Ascending aorta (tissue), 2 donors: ENCODE measurements at regions not wholly inside any gene's neighbourhood (a gene's known extent, or its start where the extent isn't known, plus 50 kb on each side); places are given as distances from the start of the nearest gene placed in this dataset.

Source experiments
- DNase-seq, 2 donors: peaks; one replicate each; pipeline ENCODE4 v3.0.0-alpha.2; 2019; ENCODE audit warnings: low spot score in 2 of 2
- H3K27ac ChIP-seq, 2 donors: fragments of 200-600 bp; sonication (generic); one replicate each; pipeline ENCODE4 v1.5.1; 2016 to 2017; ENCODE audit warnings: mild to moderate bottlenecking in 1 of 2
- H3K27me3 ChIP-seq: fragments of 200-600 bp; sonication (generic); one replicate; pipeline ENCODE4 v1.5.1; 2017
- H3K36me3 ChIP-seq, 2 donors: fragments of 200-600 bp; sonication (generic); one replicate each; pipeline ENCODE4 v1.5.1; 2016
- H3K4me1 ChIP-seq, 2 donors: fragments of 200-600 bp; sonication (generic); one replicate each; pipeline ENCODE4 v1.5.1; 2016 to 2017; ENCODE audit warnings: mild to moderate bottlenecking in 1 of 2
- H3K4me3 ChIP-seq, 2 donors: fragments of 200-600 bp; sonication (generic); one replicate each; pipeline ENCODE4 v1.5.1; 2016 to 2017; ENCODE audit warnings: mild to moderate bottlenecking in 1 of 2
- H3K9me3 ChIP-seq, 2 donors: fragments of 200-600 bp; sonication (generic); one replicate each; pipeline ENCODE4 v1.5.1; 2016
- CTCF ChIP-seq, 3 experiments: fragments of 200-600 bp in 2 of 3; fragments of 450-650 bp in 1 of 3; sonication (generic) in 2 of 3; IDR thresholded peaks; one replicate each; pipeline ENCODE4 v1.5.1; 2016 to 2019; ENCODE audit warnings: antibody characterized with exemption in 3 of 3, mild to moderate bottlenecking in 1 of 3, moderate library complexity in 1 of 3
- intact Hi-C: fragments of 100-400 bp; cut with DNase I; formaldehyde crosslinking; loops from one replicate; pipeline ENCODE4 v1.15.1; 2023

GRCh38 chr16:55102077-55102476, 171.4 kb downstream of the IRX5 start:
- intact Hi-C loops, result no loop called here
- no peak for TF ChIP-seq CTCF (IDR thresholded peaks at IDR 0.05)
- Histone ChIP-seq H3K36me3 (no peaks in the 10 kb centered on the region), H3K9me3 (no peaks in the 10 kb centered on the region), H3K27ac (no peak overlapping the region), H3K4me3 (no peak overlapping the region), H3K4me1 (peaks cover 0 to 3% of the 10 kb centered on the region in 2 donors), H3K27me3 (no peaks in the 10 kb centered on the region)
- no peak for DNase-seq

- DNase-seq, result no peak
- Histone ChIP-seq H3K9me3 (no peaks in the 10 kb centered on the region), H3K27me3 (no peaks in the 10 kb centered on the region), H3K4me3 (no peak overlapping the region), H3K36me3 (no peaks in the 10 kb centered on the region), H3K27ac (no peak overlapping the region), H3K4me1 (peaks cover 0 to 3% of the 10 kb centered on the region in 2 donors)
- TF ChIP-seq CTCF (IDR thresholded peaks at IDR 0.05), result no peak
- intact Hi-C loops, result no loop called here
Observed at GRCh38 chr16:55102531-55102930, 171.9 kb downstream of the IRX5 start.

DNA sequence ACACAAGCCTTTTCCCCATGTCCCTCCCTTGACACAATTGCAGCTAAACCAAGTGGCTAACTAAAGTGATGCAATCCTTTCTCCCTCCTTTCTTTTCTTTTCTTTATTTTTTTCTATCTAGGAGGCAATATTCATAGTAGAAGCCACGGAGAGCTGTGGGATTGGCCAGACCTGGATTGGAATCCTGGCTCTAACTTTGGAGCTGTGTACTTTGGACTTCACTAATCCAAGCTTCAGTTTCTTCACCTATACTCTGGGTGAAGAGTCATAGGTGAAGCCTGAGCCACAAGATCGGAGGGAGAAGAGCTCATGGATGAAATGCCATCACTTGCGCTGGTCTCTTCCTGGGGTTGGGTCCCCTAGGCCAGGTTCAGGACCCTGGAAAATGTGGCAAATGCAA, 177.2 kb downstream of the IRX5 start:
- intact Hi-C loops, result no loop called here
- no peak for TF ChIP-seq CTCF (IDR thresholded peaks at IDR 0.05)
- Histone ChIP-seq H3K9me3 (no peaks in the 10 kb centered on the region), H3K4me1 (no peaks in the 10 kb centered on the region), H3K4me3 (no peak overlapping the region), H3K27ac (no peak overlapping the region), H3K27me3 (no peaks in the 10 kb centered on the region), H3K36me3 (no peaks in the 10 kb centered on the region)
- DNase-seq, result no peak

DNA sequence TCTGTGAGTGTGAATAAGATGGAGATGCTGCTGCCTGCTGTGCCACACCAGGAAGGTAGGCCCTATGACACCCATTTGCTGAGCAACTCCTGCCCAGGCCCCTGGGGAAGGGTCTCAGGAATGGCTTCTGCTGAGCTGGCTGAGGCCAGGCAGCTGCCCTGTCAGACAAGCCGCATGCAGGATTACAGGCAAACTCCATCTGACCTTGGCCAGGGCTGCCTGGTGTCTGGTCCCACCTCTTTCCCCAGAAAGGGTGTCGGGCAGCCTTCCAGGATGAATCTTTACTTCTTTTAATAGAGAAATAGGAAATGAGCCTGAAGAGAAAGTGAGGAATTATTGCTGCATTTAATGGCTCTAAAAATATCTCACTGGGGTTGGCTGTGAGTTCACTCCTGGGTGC, 182.5 kb downstream of the IRX5 start:
- intact Hi-C loops, result no loop called here

DNA sequence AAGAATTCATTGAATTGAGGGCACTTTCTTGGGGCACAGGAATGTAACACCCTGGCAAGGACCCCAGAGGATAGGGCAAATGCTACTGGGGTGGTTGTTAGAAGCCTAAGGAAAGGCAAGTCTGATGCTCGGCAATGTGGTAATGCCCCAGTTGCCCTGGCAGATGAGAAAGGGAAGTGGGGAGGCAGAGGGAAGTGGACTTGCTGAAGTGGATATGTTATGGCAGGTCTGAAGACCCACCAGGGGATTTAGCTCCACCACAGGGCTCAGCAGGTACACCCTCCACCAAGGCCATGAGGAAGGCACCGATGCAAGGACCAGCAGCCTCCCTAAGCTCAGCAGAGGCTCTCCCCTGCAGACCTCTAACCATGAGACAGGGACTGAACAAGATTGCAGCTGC, 184.8 kb downstream of the IRX5 start:
- no peak for TF ChIP-seq CTCF (IDR thresholded peaks at IDR 0.05)
- Histone ChIP-seq H3K9me3 (no peaks in the 10 kb centered on the region), H3K27ac (no peak overlapping the region), H3K27me3 (no peaks in the 10 kb centered on the region), H3K4me1 (no peaks in the 10 kb centered on the region), H3K36me3 (no peaks in the 10 kb centered on the region), H3K4me3 (no peak overlapping the region)
- DNase-seq, result no peak
- intact Hi-C loops, result no loop called here

More for the DNA sequence above, 182.5 kb downstream of the IRX5 start:
- Histone ChIP-seq H3K27me3 (no peaks in the 10 kb centered on the region), H3K9me3 (no peaks in the 10 kb centered on the region), H3K4me1 (no peaks in the 10 kb centered on the region), H3K36me3 (no peaks in the 10 kb centered on the region), H3K27ac (no peak overlapping the region), H3K4me3 (no peak overlapping the region)
- TF ChIP-seq CTCF (IDR thresholded peaks at IDR 0.05), result no peak
- DNase-seq, result no peak
